ENCODE measurements at regions not wholly inside any gene's neighbourhood (a gene's known extent, or its start where the extent isn't known, plus 50 kb on each side); places are given as distances from the start of the nearest gene placed in this dataset.

DNA sequence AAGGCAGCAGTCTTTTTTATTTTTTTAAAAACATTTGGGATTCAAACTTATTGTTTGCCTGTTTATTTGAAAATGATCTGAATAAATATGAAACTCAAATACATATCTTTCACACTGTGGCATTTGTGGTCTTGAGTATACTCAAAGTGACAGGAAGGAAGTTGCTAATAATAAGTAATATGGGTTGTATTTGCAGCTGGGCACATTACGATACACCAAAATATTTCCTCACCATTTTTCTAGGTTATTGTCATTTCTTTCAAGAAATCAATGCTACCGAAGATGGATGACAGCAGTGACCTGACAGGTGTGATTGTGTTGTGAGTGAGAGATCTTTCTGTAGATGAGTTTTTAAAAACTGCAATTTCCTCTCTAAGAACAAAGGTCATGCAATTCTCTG, 665.7 kb downstream of the CDH8 start:
- no peak for TF ChIP-seq GATA1 (IDR thresholded peaks at IDR 0.05; ENCODE audit: low read depth, low read length)
- no peak for TF ChIP-seq POLR2A (IDR thresholded peaks at IDR 0.05; ENCODE audit: low read length)
